ENCODE measurements at regions not wholly inside any gene's neighbourhood (a gene's known extent, or its start where the extent isn't known, plus 50 kb on each side); places are given as distances from the start of the nearest gene placed in this dataset.
"Not testable (repeated sequence)": the region's sequence is repeated elsewhere in the genome, so short reads cannot be mapped to it uniquely, and the experiment has no call there.

DNA sequence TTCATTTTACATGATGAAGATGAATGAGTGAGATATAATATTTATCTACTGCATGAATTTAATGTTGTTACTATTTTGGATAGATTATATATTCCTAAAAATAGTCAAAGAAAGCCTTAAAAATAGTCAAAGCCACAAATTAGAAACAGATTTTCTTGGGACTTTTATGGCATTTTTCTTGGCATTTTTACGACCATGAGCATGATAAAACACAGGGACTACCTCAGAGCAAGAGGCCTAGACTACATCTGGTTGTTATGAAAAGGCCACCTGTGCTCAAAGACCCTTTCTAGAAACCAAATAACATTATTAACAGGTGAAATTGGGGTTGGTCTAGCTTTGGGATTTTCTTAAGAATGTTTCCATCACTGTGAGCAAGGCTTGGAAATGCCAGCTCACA lies 281.0 kb downstream of the OXSM start:
- no peak for DNase-seq (ENCODE audit: low spot score)

GRCh38 chr3:26074080-26074479 lies 284.2 kb downstream of the OXSM start:
- DNase-seq (ENCODE audit: low spot score) = no peak

DNA sequence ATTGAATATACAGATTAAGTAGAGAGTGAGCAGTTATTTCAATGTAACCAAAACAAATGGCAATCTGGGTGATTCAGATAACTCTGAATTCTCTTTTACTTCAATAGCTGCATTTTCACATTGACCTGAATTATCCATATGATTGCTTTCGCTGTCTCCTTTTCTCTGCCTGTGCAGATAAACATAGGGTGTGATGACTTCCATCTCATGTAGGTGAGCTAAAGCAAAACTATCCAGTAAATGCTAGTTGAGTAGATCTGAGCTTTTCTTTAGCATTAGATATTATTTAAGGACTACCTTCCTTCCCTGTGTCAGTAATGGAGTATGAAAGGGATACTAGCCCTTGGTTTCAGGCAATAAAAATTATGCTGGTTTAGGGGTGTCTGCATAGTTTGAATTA lies 288.6 kb downstream of the OXSM start:
- DNase-seq (ENCODE audit: low spot score) = no peak

DNA sequence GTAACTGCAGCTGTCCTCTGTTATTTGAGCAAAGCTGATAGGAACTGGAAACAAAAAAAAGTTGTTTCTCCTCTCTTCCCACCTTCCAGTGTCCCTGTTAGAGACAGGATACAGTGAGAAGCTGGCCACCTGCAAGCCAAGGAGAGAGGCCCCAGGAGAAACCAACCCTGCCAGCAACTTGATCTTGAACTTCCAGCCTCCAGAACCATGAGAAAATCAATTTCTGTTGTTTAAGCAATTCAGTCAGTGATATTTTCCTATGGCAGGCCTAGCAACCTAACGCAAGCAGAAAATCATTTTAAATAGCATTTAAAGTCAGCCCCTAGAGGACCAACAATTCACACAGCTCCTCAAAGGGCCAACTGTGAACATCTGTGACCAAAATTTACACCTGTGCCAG lies 291.3 kb downstream of the OXSM start:
- DNase-seq (ENCODE audit: low spot score) = no peak

- DNase-seq (ENCODE audit: low spot score) = no peak
Measured at GRCh38 chr3:26081806-26082205, 291.9 kb downstream of the OXSM start.

DNA sequence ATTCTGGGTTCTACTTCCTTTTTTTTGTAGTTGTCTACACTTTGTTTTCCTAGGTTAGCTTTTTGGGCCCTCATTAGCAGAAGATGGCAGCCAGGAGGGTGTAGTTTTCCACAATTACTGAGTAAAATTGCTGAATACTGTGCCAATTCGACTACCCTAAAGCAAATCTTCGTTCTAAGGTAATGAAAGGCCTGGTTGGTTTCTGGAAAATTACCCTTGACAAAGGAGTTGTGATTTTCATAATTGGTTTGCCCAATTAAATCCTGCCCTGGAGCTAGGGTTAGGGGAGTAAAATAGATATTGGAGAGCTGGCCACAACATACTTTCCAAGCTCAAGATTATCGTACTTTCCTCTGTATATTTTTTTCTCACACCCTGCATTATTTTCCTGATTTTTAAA lies 293.0 kb downstream of the OXSM start:
- DNase-seq (ENCODE audit: low spot score) = no peak

- no peak for DNase-seq (ENCODE audit: low spot score)
Measured at GRCh38 chr3:26084629-26085028, 294.7 kb downstream of the OXSM start.

DNA sequence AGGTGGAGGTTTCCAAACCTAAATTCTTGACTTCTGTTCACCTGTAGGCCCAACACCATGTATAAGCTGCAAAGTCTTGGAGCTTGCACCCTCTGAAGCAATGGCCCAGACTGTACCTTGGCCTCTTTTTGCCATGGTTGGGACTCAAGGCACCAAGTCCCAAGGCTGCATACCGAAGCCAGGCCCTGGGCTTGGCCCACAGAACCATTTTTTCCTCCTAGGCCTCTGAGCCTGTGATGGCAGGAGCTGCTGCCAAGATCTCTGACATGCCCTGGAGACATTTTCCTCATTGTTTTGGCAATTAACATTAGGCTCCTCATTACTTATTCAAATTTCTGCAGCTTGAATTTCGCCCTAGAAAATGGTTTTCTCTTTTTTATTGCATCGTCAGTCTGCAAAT lies 297.9 kb downstream of the OXSM start:
- DNase-seq (ENCODE audit: low spot score) = no peak

- no peak for DNase-seq (ENCODE audit: low spot score)
Measured at GRCh38 chr3:26089249-26089648, 299.4 kb downstream of the OXSM start.

DNA sequence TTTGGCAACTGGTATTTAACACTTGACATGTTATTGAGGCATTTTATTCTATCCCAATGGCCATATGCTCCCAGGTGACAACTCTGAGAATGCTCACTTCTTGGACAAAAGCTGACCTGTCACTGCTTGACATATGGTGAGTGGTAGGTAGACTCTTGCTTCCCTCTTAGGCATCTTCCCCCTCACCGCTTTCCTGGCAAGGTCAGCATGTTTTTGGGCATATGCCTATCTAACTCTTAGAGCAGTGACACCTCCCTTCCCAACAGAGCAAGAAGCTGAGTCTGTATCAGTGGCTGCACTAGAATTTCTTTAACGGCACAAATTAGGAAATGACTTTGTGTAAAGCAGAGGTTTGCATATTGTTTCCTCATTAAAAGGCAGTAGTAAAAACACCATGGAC lies 300.7 kb downstream of the OXSM start:
- no peak for DNase-seq (ENCODE audit: low spot score)

- DNase-seq (ENCODE audit: low spot score) = no peak
Measured at GRCh38 chr3:26091096-26091495, 301.2 kb downstream of the OXSM start.

DNA sequence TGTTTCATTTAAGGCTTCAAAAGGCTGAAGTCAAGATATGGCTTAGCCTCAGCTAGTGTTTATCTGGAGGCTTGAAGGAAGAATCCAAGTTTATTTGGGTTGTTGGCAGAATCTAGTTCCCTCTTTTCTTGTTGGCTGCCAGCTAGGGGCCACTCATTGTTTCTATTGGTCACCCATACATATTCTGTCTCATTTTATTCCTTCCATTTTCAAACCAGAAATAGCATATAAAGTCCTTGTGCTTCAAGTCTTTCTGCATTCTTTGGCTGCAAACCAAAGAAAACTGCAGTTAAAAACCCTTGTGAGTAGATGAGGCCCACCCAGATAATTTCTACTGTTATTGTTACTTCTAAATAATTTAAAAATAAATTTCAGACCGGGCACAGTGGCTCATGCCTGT lies 301.7 kb downstream of the OXSM start:
- DNase-seq (ENCODE audit: low spot score) = no peak

DNA sequence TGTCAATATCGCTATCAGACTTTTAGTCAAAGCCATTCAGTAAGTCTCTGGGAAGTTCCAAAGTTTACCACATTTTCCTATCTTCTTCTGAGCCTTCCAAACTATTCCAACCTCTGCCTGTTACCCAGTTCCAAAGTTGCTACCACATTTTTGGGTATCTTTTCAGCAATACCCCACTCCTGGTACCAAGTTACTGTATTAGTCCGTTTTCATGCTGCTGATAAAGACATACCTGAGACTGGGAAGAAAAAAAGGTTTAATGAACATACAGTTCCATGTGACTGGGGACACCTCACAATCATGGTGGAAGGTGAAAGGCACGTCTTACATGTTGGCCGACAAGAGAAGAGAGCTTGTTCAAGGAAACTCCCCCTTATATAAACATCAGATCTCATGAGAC lies 307.2 kb downstream of the OXSM start:
- not testable (repeated sequence) for DNase-seq (ENCODE audit: low spot score)

DNA sequence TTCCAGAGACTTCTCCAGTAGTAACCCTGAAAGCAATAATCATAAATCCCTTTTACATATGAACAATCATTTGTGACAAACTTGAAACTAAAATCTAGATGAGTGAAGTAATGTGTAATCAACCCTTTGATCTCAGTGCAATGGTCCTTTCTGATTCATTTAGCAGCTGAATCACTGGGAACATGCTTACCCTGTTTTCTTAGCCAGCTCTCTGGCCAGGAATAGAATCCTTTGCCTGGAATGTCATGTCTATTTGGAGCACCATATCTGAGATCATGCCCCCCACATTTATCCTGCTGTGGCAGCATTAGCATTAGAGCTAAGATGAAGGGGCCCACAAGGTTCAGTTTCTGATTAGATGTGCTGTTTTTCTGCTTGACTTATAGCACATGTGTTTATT lies 309.8 kb downstream of the OXSM start:
- no peak for DNase-seq (ENCODE audit: low spot score)

DNA sequence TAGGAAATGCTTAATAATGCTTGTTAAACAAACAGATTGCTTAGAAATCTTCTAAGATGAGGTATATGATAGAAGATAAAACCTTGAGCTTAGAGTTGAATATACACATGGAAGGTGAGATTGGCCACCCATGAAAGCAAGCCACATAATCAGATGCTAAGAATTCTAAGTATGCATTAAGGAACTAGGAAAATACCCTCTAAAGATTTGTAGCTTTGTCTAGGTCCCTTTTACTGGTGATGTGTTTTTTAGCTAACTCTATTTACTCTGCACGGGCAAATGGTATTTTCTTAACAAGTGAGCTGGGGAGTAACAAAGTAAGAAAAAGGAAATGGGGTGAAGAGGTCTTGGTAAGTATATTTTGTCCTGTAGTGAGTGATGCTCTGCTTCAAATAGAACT lies 310.3 kb downstream of the OXSM start:
- DNase-seq (ENCODE audit: low spot score) = no peak

DNA sequence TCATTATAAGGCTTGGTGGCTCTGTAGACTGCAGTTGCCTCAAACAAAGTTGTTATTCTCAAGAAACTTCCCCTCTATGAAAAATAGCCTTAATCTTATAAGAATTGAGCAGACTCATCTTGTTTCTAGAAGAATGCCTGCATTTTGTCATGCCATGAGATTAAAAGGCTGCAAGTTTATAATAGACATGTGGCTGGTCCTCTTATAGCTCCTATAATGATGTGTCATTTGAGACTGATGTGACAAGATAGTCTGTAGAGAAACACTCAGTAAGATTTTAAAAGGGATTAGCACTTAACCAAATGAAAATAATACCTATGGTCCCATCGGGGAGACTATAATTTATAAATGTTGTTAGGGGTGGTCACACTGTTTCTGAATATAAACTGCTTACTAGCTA lies 312.5 kb downstream of the OXSM start:
- no peak for DNase-seq (ENCODE audit: low spot score)

DNA sequence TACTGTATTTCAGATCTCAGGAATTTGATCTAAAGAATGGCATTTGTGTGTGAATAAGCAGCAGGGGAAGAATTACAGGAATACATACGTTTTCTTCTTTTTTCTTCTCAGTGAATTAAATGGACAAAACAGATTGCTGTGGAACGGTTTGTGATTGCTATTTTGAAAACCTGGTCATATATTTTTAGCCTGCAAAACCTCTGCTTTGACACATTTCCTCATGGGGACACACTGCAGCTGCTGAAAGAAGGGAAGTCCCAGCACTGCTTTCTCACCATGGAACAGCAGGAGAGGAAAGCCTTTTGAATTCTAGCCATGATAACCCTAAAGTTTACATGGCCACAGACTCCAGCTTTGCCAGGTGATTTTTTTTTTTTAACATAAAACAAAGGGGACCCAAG lies 315.0 kb downstream of the OXSM start:
- no peak for DNase-seq (ENCODE audit: low spot score)

DNA sequence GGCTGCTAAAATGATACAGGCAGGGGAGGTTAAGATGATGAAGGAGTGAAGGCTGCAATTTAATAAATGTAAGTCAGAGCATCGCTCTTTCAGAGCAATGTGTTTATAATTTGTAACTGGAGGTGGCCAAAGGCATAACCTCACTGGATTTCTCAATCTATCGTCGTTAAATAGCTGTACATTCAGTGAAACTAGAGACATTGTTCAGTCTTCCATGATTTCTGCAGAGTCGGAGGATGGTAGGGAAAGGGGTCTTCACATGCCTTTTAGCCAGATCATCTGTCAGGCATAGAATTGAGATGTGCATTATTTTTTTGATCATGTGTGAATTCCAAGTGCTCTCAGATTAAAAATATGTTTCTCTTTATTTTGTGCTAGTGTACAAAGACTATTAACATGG lies 315.4 kb downstream of the OXSM start:
- DNase-seq (ENCODE audit: low spot score) = no peak

- no peak for DNase-seq (ENCODE audit: low spot score)
Measured at GRCh38 chr3:26106228-26106627, 316.3 kb downstream of the OXSM start.

- DNase-seq (ENCODE audit: low spot score) = no peak
Measured at GRCh38 chr3:26108846-26109489, 319.1 kb downstream of the OXSM start.

DNA sequence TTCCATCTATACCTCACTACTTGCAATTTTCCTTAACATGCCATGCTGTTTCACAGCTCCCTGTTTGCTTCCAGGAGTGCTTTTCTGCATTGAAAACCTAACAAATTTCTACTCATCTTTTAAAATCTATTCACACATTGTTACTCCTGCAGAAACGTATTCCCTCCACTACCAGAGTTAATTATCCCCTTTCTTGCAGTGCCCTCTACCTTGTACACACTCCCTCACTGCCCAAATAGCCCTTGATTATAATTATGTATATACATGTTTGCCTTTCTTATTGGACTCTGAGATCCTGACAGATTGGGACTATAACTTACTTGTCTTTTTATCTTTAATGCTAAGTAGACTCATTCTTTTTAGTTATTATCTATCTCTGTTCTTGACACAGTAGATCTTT lies 325.0 kb downstream of the OXSM start:
- DNase-seq (ENCODE audit: low spot score) = no peak

GRCh38 chr3:26118165-26118564 lies 328.3 kb downstream of the OXSM start:
- DNase-seq (ENCODE audit: low spot score) = no peak

DNA sequence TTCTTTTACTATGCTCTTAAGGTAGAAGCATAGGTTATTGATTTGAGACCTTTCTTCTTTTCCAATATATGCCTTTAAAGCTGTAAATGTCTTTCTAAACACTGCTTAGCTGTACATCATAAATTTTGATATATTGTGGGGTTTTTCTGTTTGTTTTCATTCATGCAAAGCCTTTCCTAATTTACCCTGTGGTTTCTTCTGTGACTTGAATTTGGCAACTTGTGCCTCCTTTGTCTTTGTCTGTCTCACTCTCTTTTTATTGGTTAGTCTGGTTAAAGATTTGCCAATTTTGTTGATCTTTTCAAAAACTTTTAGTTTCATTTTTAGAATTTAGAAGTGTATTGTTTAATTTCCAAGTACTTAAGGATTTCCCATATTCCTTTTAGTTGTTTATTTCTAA lies 343.1 kb downstream of the OXSM start:
- no peak for DNase-seq (ENCODE audit: low spot score)

DNA sequence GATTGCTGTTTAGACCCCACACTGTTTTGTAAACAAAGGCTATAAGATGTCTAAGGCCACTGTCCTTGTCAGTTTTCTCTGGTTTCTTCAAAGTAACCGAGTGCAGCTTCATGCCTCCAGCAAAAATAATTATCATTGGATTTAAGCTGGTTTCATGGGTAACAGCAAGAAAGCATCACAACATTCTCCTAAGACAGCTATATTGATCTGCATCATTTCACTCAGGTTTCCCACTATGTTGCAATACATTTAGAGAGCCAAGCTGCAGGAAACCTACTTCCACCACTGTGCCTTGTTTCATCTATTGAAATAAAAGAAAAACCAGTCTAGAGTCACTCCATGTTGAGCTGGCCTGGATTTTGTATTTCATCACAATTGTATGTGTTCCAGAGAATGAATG lies 351.4 kb downstream of the OXSM start:
- DNase-seq (ENCODE audit: low spot score) = no peak

DNA sequence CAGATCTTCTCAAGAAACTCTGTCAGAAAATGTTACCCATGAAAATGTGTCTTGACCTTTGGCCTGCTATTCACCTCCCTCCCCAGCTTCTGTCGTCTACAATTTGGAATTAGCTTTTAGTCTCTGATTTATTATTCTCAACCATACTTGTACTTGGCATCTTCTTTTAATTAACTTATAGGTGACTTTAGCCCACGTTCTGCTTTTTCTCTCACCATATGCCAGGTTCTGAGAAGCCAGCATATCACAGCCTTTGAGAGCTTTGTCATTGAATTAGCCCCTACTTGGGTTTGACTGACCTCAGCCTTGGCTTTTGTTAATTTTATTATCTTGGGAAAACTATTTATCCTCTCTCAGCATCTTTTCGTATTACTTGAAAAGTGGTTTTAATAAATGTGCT lies 355.9 kb downstream of the OXSM start:
- no peak for DNase-seq (ENCODE audit: low spot score)
